T-helper 2 cell treated with Interferon-gamma antibody and Interleukin-4, amounts not matched to agents 5 μg/mL and 100 μg/mL, for 36 hours (primary cell): ENCODE measurements at regions not wholly inside any gene's neighbourhood (a gene's known extent, or its start where the extent isn't known, plus 50 kb on each side); places are given as distances from the start of the nearest gene placed in this dataset.

Experiments
- DNase-seq: peaks from one replicate; pipeline ENCODE4 v3.0.0; 2021; ENCODE audit warnings: low spot score
- H3K27ac Mint-ChIP-seq: one replicate; pipeline ENCODE4 v1.8.0; 2021; ENCODE audit warnings: mild to moderate bottlenecking, mixed read lengths
- H3K27me3 Mint-ChIP-seq: one replicate; pipeline ENCODE4 v1.8.0; 2021; ENCODE audit warnings: low read depth, mixed read lengths
- H3K36me3 Mint-ChIP-seq: one replicate; pipeline ENCODE4 v1.8.0; 2021; ENCODE audit warnings: low read depth, mixed read lengths
- H3K4me1 Mint-ChIP-seq: one replicate; pipeline ENCODE4 v1.8.0; 2021; ENCODE audit warnings: low read depth, mixed read lengths
- H3K4me3 Mint-ChIP-seq: one replicate; pipeline ENCODE4 v1.8.0; 2022; ENCODE audit warnings: mild to moderate bottlenecking, moderate library complexity, mixed read lengths
- H3K9me3 Mint-ChIP-seq: one replicate; pipeline ENCODE4 v1.8.0; 2021; ENCODE audit warnings: mixed read lengths

- H3K9me3 Mint-ChIP-seq, result peaks cover 44% of the 10 kb centered on the region
Measured at GRCh38 chr13:82298106-82298505, 1584.2 kb downstream of the SLITRK1 start.

GRCh38 chr13:82294226-82294625 is 1588.0 kb downstream of the SLITRK1 start:
- Mint-ChIP-seq H3K27me3 (no peaks in the 10 kb centered on the region), H3K27ac (no peak overlapping the region), H3K4me1 (no peaks in the 10 kb centered on the region), H3K4me3 (no peak overlapping the region), H3K36me3 (no peaks in the 10 kb centered on the region), H3K9me3 (peaks cover 47% of the 10 kb centered on the region)
- DNase-seq, result no peak

More at GRCh38 chr13:82298106-82298505, 1584.2 kb downstream of the SLITRK1 start:
- no peaks in the 10 kb centered on the region for H3K4me1 Mint-ChIP-seq
- H3K36me3 Mint-ChIP-seq, result no peaks in the 10 kb centered on the region
- H3K27ac Mint-ChIP-seq, result no peak overlapping the region
- no peaks in the 10 kb centered on the region for H3K27me3 Mint-ChIP-seq
- no peak for DNase-seq
- H3K4me3 Mint-ChIP-seq, result no peak overlapping the region

- Mint-ChIP-seq H3K4me3 (no peak overlapping the region), H3K27me3 (no peaks in the 10 kb centered on the region), H3K9me3 (peaks cover 49% of the 10 kb centered on the region), H3K36me3 (no peaks in the 10 kb centered on the region), H3K27ac (no peak overlapping the region), H3K4me1 (no peaks in the 10 kb centered on the region)
- DNase-seq, result no peak
Measured at GRCh38 chr13:82292334-82292733, 1589.9 kb downstream of the SLITRK1 start.

GRCh38 chr13:82291852-82292251 is 1590.4 kb downstream of the SLITRK1 start:
- Mint-ChIP-seq H3K4me1 (no peaks in the 10 kb centered on the region), H3K27me3 (no peaks in the 10 kb centered on the region), H3K9me3 (peaks cover 50% of the 10 kb centered on the region), H3K4me3 (no peak overlapping the region), H3K36me3 (no peaks in the 10 kb centered on the region), H3K27ac (no peak overlapping the region)
- no peak for DNase-seq

GRCh38 chr13:82275644-82276043 is 1606.6 kb downstream of the SLITRK1 start:
- Mint-ChIP-seq H3K36me3 (no peaks in the 10 kb centered on the region), H3K9me3 (peaks cover 33% of the 10 kb centered on the region), H3K27me3 (no peaks in the 10 kb centered on the region), H3K4me3 (no peak overlapping the region), H3K27ac (no peak overlapping the region), H3K4me1 (no peaks in the 10 kb centered on the region)
- no peak for DNase-seq

- Mint-ChIP-seq H3K4me3 (no peak overlapping the region), H3K9me3 (peaks cover 38% of the 10 kb centered on the region), H3K4me1 (no peaks in the 10 kb centered on the region), H3K27me3 (no peaks in the 10 kb centered on the region), H3K27ac (no peak overlapping the region), H3K36me3 (no peaks in the 10 kb centered on the region)
- DNase-seq, result no peak
Measured at GRCh38 chr13:82259284-82259683, 1623.0 kb downstream of the SLITRK1 start.

GRCh38 chr13:82257790-82258507 is 1624.3 kb downstream of the SLITRK1 start:
- no peaks in the 10 kb centered on the region for H3K36me3 Mint-ChIP-seq
- H3K27me3 Mint-ChIP-seq, result no peaks in the 10 kb centered on the region
- no peak overlapping the region for H3K4me3 Mint-ChIP-seq
- no peak for DNase-seq
- H3K27ac Mint-ChIP-seq, result no peak overlapping the region
- H3K9me3 Mint-ChIP-seq, result peaks cover 41% of the 10 kb centered on the region
- H3K4me1 Mint-ChIP-seq, result no peaks in the 10 kb centered on the region

- Mint-ChIP-seq H3K9me3 (peaks cover 31% of the 10 kb centered on the region), H3K4me3 (no peak overlapping the region), H3K27me3 (no peaks in the 10 kb centered on the region), H3K36me3 (no peaks in the 10 kb centered on the region), H3K27ac (no peak overlapping the region), H3K4me1 (no peaks in the 10 kb centered on the region)
- DNase-seq, result no peak
Measured at GRCh38 chr13:82248762-82249161, 1633.5 kb downstream of the SLITRK1 start.

- H3K27me3 Mint-ChIP-seq, result no peaks in the 10 kb centered on the region
- H3K4me1 Mint-ChIP-seq, result no peaks in the 10 kb centered on the region
- peaks cover 15% of the 10 kb centered on the region for H3K9me3 Mint-ChIP-seq
- no peaks in the 10 kb centered on the region for H3K36me3 Mint-ChIP-seq
- no peak overlapping the region for H3K4me3 Mint-ChIP-seq
- no peak for DNase-seq
- no peak overlapping the region for H3K27ac Mint-ChIP-seq
Measured at GRCh38 chr13:82245860-82246259, 1636.4 kb downstream of the SLITRK1 start.

GRCh38 chr13:82224806-82225205 is 1657.5 kb downstream of the SLITRK1 start:
- Mint-ChIP-seq H3K27me3 (no peaks in the 10 kb centered on the region), H3K4me1 (no peaks in the 10 kb centered on the region), H3K36me3 (no peaks in the 10 kb centered on the region), H3K4me3 (no peak overlapping the region), H3K27ac (no peak overlapping the region), H3K9me3 (peaks cover 24% of the 10 kb centered on the region)
- no peak for DNase-seq

- no peaks in the 10 kb centered on the region for H3K4me1 Mint-ChIP-seq
- peaks cover 23% of the 10 kb centered on the region for H3K9me3 Mint-ChIP-seq
- H3K36me3 Mint-ChIP-seq, result no peaks in the 10 kb centered on the region
- H3K27ac Mint-ChIP-seq, result no peak overlapping the region
- H3K27me3 Mint-ChIP-seq, result no peaks in the 10 kb centered on the region
- H3K4me3 Mint-ChIP-seq, result no peak overlapping the region
- DNase-seq, result no peak
Measured at GRCh38 chr13:82221621-82222020, 1660.7 kb downstream of the SLITRK1 start.

- Mint-ChIP-seq H3K9me3 (peaks cover 23% of the 10 kb centered on the region), H3K27me3 (no peaks in the 10 kb centered on the region), H3K36me3 (no peaks in the 10 kb centered on the region), H3K4me3 (no peak overlapping the region), H3K4me1 (no peaks in the 10 kb centered on the region), H3K27ac (no peak overlapping the region)
- no peak for DNase-seq
Measured at GRCh38 chr13:82220641-82221040, 1661.6 kb downstream of the SLITRK1 start.

- Mint-ChIP-seq H3K27ac (no peak overlapping the region), H3K4me3 (no peak overlapping the region), H3K4me1 (no peaks in the 10 kb centered on the region), H3K9me3 (peaks cover 33% of the 10 kb centered on the region), H3K36me3 (no peaks in the 10 kb centered on the region), H3K27me3 (no peaks in the 10 kb centered on the region)
- no peak for DNase-seq
Measured at GRCh38 chr13:82216165-82216564, 1666.1 kb downstream of the SLITRK1 start.

- Mint-ChIP-seq H3K27me3 (no peaks in the 10 kb centered on the region), H3K4me3 (no peak overlapping the region), H3K36me3 (no peaks in the 10 kb centered on the region), H3K27ac (no peak overlapping the region), H3K4me1 (no peaks in the 10 kb centered on the region), H3K9me3 (peaks cover 32% of the 10 kb centered on the region)
- DNase-seq, result no peak
Measured at GRCh38 chr13:82214341-82214740, 1667.9 kb downstream of the SLITRK1 start.

- no peaks in the 10 kb centered on the region for H3K27me3 Mint-ChIP-seq
- H3K4me1 Mint-ChIP-seq, result no peaks in the 10 kb centered on the region
- peaks cover 22% of the 10 kb centered on the region for H3K9me3 Mint-ChIP-seq
- no peak overlapping the region for H3K27ac Mint-ChIP-seq
- H3K36me3 Mint-ChIP-seq, result no peaks in the 10 kb centered on the region
- DNase-seq, result no peak
- no peak overlapping the region for H3K4me3 Mint-ChIP-seq
Measured at GRCh38 chr13:82206241-82206640, 1676.0 kb downstream of the SLITRK1 start.
